ENCODE measurements at regions not wholly inside any gene's neighbourhood (a gene's known extent, or its start where the extent isn't known, plus 50 kb on each side); places are given as distances from the start of the nearest gene placed in this dataset.
"Not testable (repeated sequence)": the region's sequence is repeated elsewhere in the genome, so short reads cannot be mapped to it uniquely, and the experiment has no call there.

GRCh38 chr2:238745997-238746396 lies 101.9 kb upstream of the TWIST2 start:
- DNase-seq (ENCODE audit: low read depth in 2 of 2), result no peak

GRCh38 chr2:238747114-238747513 lies 100.8 kb upstream of the TWIST2 start:
- DNase-seq (ENCODE audit: low read depth in 2 of 2), result no peak

- no peak for DNase-seq (ENCODE audit: low read depth in 2 of 2)
Observed at GRCh38 chr2:238747557-238747956, 100.3 kb upstream of the TWIST2 start.

- no peak for DNase-seq (ENCODE audit: low read depth in 2 of 2)
Observed at GRCh38 chr2:238750212-238750904, 97.5 kb upstream of the TWIST2 start.

GRCh38 chr2:238754259-238754658 lies 93.6 kb upstream of the TWIST2 start:
- DNase-seq (ENCODE audit: low read depth in 2 of 2), result no peak

GRCh38 chr2:238761868-238762267 lies 86.0 kb upstream of the TWIST2 start:
- DNase-seq (ENCODE audit: low read depth in 2 of 2), result no peak

- no peak for DNase-seq (ENCODE audit: low read depth in 2 of 2)
Observed at GRCh38 chr2:238763471-238763995, 84.4 kb upstream of the TWIST2 start.

- no peak for DNase-seq (ENCODE audit: low read depth in 2 of 2)
Observed at GRCh38 chr2:238765590-238765989, 82.3 kb upstream of the TWIST2 start.

GRCh38 chr2:238771218-238771617 lies 76.7 kb upstream of the TWIST2 start:
- no peak for DNase-seq (ENCODE audit: low read depth in 2 of 2)

- no peak for DNase-seq (ENCODE audit: low read depth in 2 of 2)
Observed at GRCh38 chr2:238771639-238772038, 76.2 kb upstream of the TWIST2 start.

GRCh38 chr2:238772635-238773297 lies 75.1 kb upstream of the TWIST2 start:
- no peak for DNase-seq (ENCODE audit: low read depth in 2 of 2)

- no peak for DNase-seq (ENCODE audit: low read depth in 2 of 2)
Observed at GRCh38 chr2:238773472-238773871, 74.4 kb upstream of the TWIST2 start.

- no peak for DNase-seq (ENCODE audit: low read depth in 2 of 2)
Observed at GRCh38 chr2:238774071-238774470, 73.8 kb upstream of the TWIST2 start.

- no peak for DNase-seq (ENCODE audit: low read depth in 2 of 2)
Observed at GRCh38 chr2:238774980-238775509, 72.8 kb upstream of the TWIST2 start.

GRCh38 chr2:238775591-238775990 lies 72.3 kb upstream of the TWIST2 start:
- DNase-seq (ENCODE audit: low read depth in 2 of 2), result no peak

- no peak for DNase-seq (ENCODE audit: low read depth in 2 of 2)
Observed at GRCh38 chr2:238776003-238776760, 71.7 kb upstream of the TWIST2 start.

- not testable (repeated sequence) for DNase-seq (ENCODE audit: low read depth in 2 of 2)
Observed at GRCh38 chr2:238776761-238777046, 71.2 kb upstream of the TWIST2 start.

- DNase-seq (ENCODE audit: low read depth in 2 of 2), result no peak
Observed at GRCh38 chr2:238777369-238778067, 70.4 kb upstream of the TWIST2 start.

GRCh38 chr2:238784671-238785527 lies 63.0 kb upstream of the TWIST2 start:
- DNase-seq (ENCODE audit: low read depth in 2 of 2), result peak; percentile 85 to 87

- DNase-seq (ENCODE audit: low read depth in 2 of 2), result no peak
Observed at GRCh38 chr2:238785528-238785860, 62.4 kb upstream of the TWIST2 start.

- no peak for DNase-seq (ENCODE audit: low read depth in 2 of 2)
Observed at GRCh38 chr2:238786379-238786778, 61.5 kb upstream of the TWIST2 start.

Data from fibroblast of skin of left quadriceps (primary cell).